ENCODE measurements at regions not wholly inside any gene's neighbourhood (a gene's known extent, or its start where the extent isn't known, plus 50 kb on each side); places are given as distances from the start of the nearest gene placed in this dataset.
"Not testable (repeated sequence)": the region's sequence is repeated elsewhere in the genome, so short reads cannot be mapped to it uniquely, and the experiment has no call there.

DNA sequence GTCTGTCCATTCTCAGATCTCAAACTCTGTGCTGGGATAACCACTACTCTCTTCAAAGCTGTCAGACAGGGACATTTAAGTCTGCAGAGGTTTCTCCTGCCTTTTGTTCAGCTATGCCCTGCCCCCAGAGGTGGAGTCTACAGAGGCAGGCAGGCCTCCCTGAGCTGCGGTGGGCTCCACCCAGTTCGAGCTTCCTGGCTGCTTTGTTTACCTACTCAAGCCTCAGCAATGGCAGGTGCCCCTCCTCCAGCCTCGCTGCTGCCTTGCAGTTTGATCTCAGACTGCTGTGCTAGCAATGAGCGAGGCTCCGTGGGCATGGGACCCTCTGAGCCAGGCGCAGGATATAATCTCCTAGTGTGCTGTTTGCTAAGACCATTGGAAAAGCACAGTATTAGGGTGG is 53.1 kb upstream of the HUNK start:
- H3K36me3 ChIP-seq; H3K4me3 ChIP-seq; H3K4me1 ChIP-seq; DNase-seq; in situ Hi-C loops (cut with MboI; ENCODE audit: low pct_ligation_motif_present in 1 of 4, low pct_unique_long_range_greater_than_20kb in 1 of 4, low sequenced_read_pairs in 3 of 4); H3K27me3 ChIP-seq; H3K9me3 ChIP-seq; intact Hi-C loops (cut with DNase I; ENCODE audit: low total_unique reads); H3K27ac ChIP-seq: not testable (repeated sequence)
- WGBS, 2 donors (ENCODE audit: low coverage in 1 of 2) = 66% methylated on average over 6 of the region's 6 CpGs; no CpG with 5 or more reads in 1 of the 2 donors

DNA sequence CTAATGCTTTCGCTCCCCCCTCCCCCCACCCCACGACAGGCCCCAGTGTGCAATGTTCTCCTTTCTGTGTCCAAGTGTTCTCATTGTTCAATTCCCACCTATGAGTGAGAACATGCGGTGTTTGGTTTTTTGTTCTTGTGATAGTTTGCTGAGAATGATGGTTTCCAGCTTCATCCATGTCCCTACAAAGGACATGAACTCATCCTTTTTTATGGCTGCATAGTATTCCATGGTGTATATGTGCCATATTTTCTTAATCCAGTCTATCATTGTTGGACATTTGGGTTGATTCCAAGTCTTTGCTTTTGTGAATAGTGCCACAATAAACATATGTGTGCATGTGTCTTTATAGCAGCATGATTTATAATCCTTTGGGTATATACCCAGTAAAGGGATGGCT is 58.5 kb upstream of the HUNK start:
- H3K4me3 ChIP-seq; H3K27me3 ChIP-seq; DNase-seq; H3K9me3 ChIP-seq; H3K27ac ChIP-seq; in situ Hi-C loops (cut with MboI; ENCODE audit: low pct_ligation_motif_present in 1 of 4, low pct_unique_long_range_greater_than_20kb in 1 of 4, low sequenced_read_pairs in 3 of 4); intact Hi-C loops (cut with DNase I; ENCODE audit: low total_unique reads); H3K4me1 ChIP-seq; H3K36me3 ChIP-seq: not testable (repeated sequence)
- WGBS, 2 donors (ENCODE audit: low coverage in 1 of 2) = 93% methylated on average over 3 of the region's 3 CpGs; no CpG with 5 or more reads in 1 of the 2 donors

DNA sequence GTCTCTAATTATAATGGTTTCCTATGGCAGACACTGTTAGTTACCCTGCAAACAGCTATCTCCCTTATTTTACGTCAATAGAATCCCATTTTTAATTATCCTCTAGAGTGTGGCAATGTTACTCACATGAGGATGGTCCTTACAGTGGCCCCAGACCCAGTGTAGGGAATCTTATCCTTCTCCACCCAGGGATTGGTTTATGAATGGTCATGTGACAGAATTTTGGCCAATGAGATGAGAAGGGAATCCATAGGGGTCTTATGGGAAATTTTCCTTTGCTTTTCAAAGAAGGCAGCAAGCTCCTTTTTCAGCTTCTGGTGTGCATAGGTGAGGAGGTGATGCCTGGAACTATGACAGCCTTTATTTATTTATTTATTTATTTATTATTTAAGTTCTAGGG is 59.0 kb upstream of the HUNK start:
- Histone ChIP-seq H3K4me1 (no peaks in the 10 kb centered on the region), H3K9me3 (no peaks in the 10 kb centered on the region), H3K27me3 (no peaks in the 10 kb centered on the region), H3K4me3 (no peak overlapping the region), H3K27ac (no peak overlapping the region), H3K36me3 (no peaks in the 10 kb centered on the region)
- no peak for DNase-seq
- in situ Hi-C loops (cut with MboI; ENCODE audit: low pct_ligation_motif_present in 1 of 4, low pct_unique_long_range_greater_than_20kb in 1 of 4, low sequenced_read_pairs in 3 of 4) (no loop called here), intact Hi-C loops (cut with DNase I; ENCODE audit: low total_unique reads) (no loop called here)
- 95 to 100% methylated on average over 1 of the region's 1 CpG for WGBS, 2 donors (ENCODE audit: low coverage in 1 of 2)
- TF ChIP-seq, protein P1, sequence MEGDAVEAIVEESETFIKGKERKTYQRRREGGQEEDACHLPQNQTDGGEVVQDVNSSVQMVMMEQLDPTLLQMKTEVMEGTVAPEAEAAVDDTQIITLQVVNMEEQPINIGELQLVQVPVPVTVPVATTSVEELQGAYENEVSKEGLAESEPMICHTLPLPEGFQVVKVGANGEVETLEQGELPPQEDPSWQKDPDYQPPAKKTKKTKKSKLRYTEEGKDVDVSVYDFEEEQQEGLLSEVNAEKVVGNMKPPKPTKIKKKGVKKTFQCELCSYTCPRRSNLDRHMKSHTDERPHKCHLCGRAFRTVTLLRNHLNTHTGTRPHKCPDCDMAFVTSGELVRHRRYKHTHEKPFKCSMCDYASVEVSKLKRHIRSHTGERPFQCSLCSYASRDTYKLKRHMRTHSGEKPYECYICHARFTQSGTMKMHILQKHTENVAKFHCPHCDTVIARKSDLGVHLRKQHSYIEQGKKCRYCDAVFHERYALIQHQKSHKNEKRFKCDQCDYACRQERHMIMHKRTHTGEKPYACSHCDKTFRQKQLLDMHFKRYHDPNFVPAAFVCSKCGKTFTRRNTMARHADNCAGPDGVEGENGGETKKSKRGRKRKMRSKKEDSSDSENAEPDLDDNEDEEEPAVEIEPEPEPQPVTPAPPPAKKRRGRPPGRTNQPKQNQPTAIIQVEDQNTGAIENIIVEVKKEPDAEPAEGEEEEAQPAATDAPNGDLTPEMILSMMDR (IDR thresholded peaks at IDR 0.05) = no peak
- no peak for TF ChIP-seq POLR2A (IDR thresholded peaks at IDR 0.05)
- no peak for TF ChIP-seq EP300 (IDR thresholded peaks at IDR 0.05; ENCODE audit: low read depth)
- no peak for TF ChIP-seq POLR2AphosphoS5 (IDR thresholded peaks at IDR 0.05)

DNA sequence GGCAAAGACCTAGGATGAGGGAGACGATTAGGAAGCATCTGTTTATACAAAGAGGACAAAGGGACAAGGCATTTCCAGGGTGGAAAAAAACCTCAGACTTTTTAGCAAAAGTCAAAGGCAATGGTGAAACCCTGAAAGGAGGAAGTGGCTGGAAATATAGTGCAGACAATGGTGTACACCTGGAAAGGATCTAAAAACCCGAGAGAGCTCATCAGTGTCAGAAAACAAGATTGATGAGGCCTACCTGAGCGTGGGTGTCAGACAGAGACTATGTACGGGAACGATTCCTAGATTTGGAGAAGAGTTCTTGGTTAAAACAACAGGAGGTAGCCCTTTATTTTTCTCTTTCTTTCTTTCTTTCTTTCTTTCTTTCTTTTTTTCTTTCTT is 68.8 kb upstream of the HUNK start:
- Histone ChIP-seq H3K9me3 (no peaks in the 10 kb centered on the region), H3K4me3 (no peak overlapping the region), H3K27me3 (peaks cover 8% of the 10 kb centered on the region), H3K27ac (no peak overlapping the region), H3K36me3 (no peaks in the 10 kb centered on the region), H3K4me1 (no peaks in the 10 kb centered on the region)
- no peak for DNase-seq
- 48 to 54% methylated on average over 5 of the region's 5 CpGs for WGBS, 2 donors (ENCODE audit: low coverage in 1 of 2)
- intact Hi-C loops (cut with DNase I; ENCODE audit: low total_unique reads) (no loop called here), in situ Hi-C loops (cut with MboI; ENCODE audit: low pct_ligation_motif_present in 1 of 4, low pct_unique_long_range_greater_than_20kb in 1 of 4, low sequenced_read_pairs in 3 of 4) (no loop called here)
- TF ChIP-seq, protein P1 (IDR thresholded peaks at IDR 0.05) = no peak
- TF ChIP-seq EP300 (IDR thresholded peaks at IDR 0.05; ENCODE audit: low read depth) = no peak
- no peak for TF ChIP-seq POLR2A (IDR thresholded peaks at IDR 0.05)
- no peak for TF ChIP-seq POLR2AphosphoS5 (IDR thresholded peaks at IDR 0.05)

DNA sequence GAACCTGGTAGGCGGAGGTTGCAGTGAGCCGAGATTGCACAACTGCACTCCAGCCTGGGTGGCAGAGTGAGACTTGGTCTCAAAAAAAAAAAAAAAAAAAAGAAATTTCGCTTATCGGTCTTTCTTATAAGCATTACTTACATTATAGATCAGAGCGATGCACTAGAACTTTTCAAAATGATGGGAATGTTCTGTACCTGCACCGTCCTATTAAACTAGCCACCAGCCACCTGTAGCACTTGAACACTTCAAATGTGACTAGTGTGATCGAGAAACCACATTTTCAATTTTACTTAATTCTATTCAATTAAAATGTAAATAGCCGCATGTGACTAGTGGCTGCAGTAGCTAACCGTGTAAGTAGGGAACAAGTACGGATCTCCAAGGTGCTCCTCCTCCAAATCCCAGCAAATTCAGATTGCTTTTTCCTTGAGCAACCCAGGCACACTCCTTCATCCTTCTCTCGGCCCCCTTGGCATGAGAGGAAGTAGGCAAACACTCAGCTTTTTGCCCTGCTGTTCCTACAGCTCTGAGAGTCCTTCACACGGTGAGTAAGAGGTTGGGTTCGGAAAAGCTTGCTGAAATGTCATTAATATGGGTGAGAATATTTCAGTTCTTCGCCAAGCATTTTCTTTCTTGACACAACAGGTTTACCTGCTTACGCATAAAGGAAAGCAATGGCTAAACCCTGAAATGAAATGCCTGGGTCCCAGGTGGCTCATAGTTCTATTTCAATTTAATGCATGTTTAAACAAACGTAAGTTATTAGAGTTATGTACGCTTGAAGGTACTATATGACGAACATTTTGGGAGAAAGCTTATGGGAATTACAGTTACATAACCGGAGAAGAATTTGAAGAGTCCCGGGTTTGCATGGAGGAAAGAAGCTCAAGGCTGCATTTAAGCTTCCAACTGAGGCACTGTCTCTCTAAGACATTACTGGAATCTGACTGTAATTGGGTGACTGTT is 69.5 kb upstream of the HUNK start:
- no peaks in the 10 kb centered on the region for H3K36me3 ChIP-seq
- no peak overlapping the region for H3K4me3 ChIP-seq
- intact Hi-C loops (cut with DNase I; ENCODE audit: low total_unique reads) = no loop called here
- in situ Hi-C loops (cut with MboI; ENCODE audit: low pct_ligation_motif_present in 1 of 4, low pct_unique_long_range_greater_than_20kb in 1 of 4, low sequenced_read_pairs in 3 of 4) = no loop called here
- DNase-seq = no peak
- no peaks in the 10 kb centered on the region for H3K9me3 ChIP-seq
- peaks cover 8% of the 10 kb centered on the region for H3K27me3 ChIP-seq
- TF ChIP-seq POLR2AphosphoS5 (IDR thresholded peaks at IDR 0.05) = no peak
- TF ChIP-seq, protein P1 (IDR thresholded peaks at IDR 0.05) = no peak
- no peak for TF ChIP-seq POLR2A (IDR thresholded peaks at IDR 0.05)
- no peak for TF ChIP-seq EP300 (IDR thresholded peaks at IDR 0.05; ENCODE audit: low read depth)
- H3K27ac ChIP-seq = no peak overlapping the region
- H3K4me1 ChIP-seq = no peaks in the 10 kb centered on the region
- 71 to 84% methylated on average over 11 to 20 of the region's 20 CpGs for WGBS, 2 donors (ENCODE audit: low coverage in 1 of 2)
